SK-N-SH (cell line): ENCODE measurements at regions not wholly inside any gene's neighbourhood (a gene's known extent, or its start where the extent isn't known, plus 50 kb on each side); places are given as distances from the start of the nearest gene placed in this dataset.

Experiments
- CHD2 ChIP-seq: fragments of 150-350 bp; IDR thresholded peaks from 2 replicates; pipeline ENCODE4 v1.6.1; 2018; ENCODE audit warnings: low read length; ENCODE audit not compliant: partially characterized antibody
- CTCF ChIP-seq: fragments of 200-600 bp; sonication (generic); IDR thresholded peaks from 2 replicates; pipeline ENCODE4 v1.6.1; 2017; ENCODE audit warnings: antibody characterized with exemption, mild to moderate bottlenecking, moderate library complexity
- EP300 ChIP-seq, 2 experiments: IDR thresholded peaks; 2 replicates each; pipeline versions ENCODE4 v1.4.0 to v1.6.1; 2012; ENCODE audit warnings: borderline replicate concordance in 1 of 2, low read depth in 1 of 2, low read length in 1 of 2
- EZH2phosphoT487 ChIP-seq: fragments of 200-600 bp; sonication (generic); IDR thresholded peaks from 2 replicates; pipeline ENCODE4 v1.6.1; 2017; ENCODE audit warnings: low read depth, mixed run types, mild to moderate bottlenecking, antibody characterized with exemption, moderate library complexity, borderline replicate concordance
- FOSL2 ChIP-seq: IDR thresholded peaks from 2 replicates; pipeline ENCODE4 v1.4.0; 2012; ENCODE audit warnings: low read depth, mild to moderate bottlenecking, moderate library complexity, borderline replicate concordance
- JUND ChIP-seq: IDR thresholded peaks from 2 replicates; pipeline ENCODE4 v1.4.0; 2012
- MXI1 ChIP-seq: IDR thresholded peaks from 2 replicates; pipeline ENCODE4 v1.6.1; 2012; ENCODE audit warnings: mild to moderate bottlenecking, low read depth, low read length, improper control_type of control experiment
- NFIC ChIP-seq: IDR thresholded peaks from 2 replicates; pipeline ENCODE4 v1.4.0; 2012; ENCODE audit warnings: borderline replicate concordance
- POLR2AphosphoS5 ChIP-seq: IDR thresholded peaks from 2 replicates; pipeline ENCODE4 v1.6.1; 2012; ENCODE audit warnings: low read depth, low read length
- REST ChIP-seq: IDR thresholded peaks from 2 replicates; pipeline ENCODE4 v1.6.1; 2012; ENCODE audit warnings: mild to moderate bottlenecking, low read depth, low read length, moderate library complexity
- RXRA ChIP-seq: IDR thresholded peaks from 2 replicates; pipeline ENCODE4 v1.4.0; 2012; ENCODE audit warnings: low read depth, mild to moderate bottlenecking, borderline replicate concordance
- USF2 ChIP-seq: fragments of 150-350 bp; IDR thresholded peaks from 2 replicates; pipeline ENCODE4 v1.6.1; 2017; ENCODE audit warnings: antibody characterized with exemption, low read length, low read depth, borderline replicate concordance
- YY1 ChIP-seq: IDR thresholded peaks from 2 replicates; pipeline ENCODE4 v1.4.0; 2012; ENCODE audit warnings: low read depth, mild to moderate bottlenecking

- no peak for TF ChIP-seq EZH2phosphoT487
- TF ChIP-seq CTCF = no peak
- TF ChIP-seq JUND = no peak
- no peak for TF ChIP-seq CHD2
- TF ChIP-seq REST = no peak
- no peak for TF ChIP-seq USF2
- no peak for TF ChIP-seq EP300 (IDR thresholded peaks at IDR 0.05; ENCODE audit: borderline replicate concordance in 1 of 2, low read depth in 1 of 2, low read length in 1 of 2)
- no peak for TF ChIP-seq FOSL2
- no peak for TF ChIP-seq YY1
- no peak for TF ChIP-seq RXRA
- no peak for TF ChIP-seq POLR2AphosphoS5
- no peak for TF ChIP-seq NFIC
- no peak for TF ChIP-seq MXI1
Observed at GRCh38 chr4:60617731-60618130, 582.4 kb upstream of the ADGRL3 start.
